Esophagus squamous epithelium (tissue), 5 donors: ENCODE measurements at regions not wholly inside any gene's neighbourhood (a gene's known extent, or its start where the extent isn't known, plus 50 kb on each side); places are given as distances from the start of the nearest gene placed in this dataset.

Experiments used
- DNase-seq: peaks from one replicate; lab custom pipeline; 2025; lab: John Stamatoyannopoulos, UW
- H3K27ac ChIP-seq, 4 donors: fragments of 200-600 bp; sonication (generic); one replicate each; pipeline ENCODE4 v1.5.1; 2016 to 2019; ENCODE audit warnings: mild to moderate bottlenecking in 1 of 4
- H3K27me3 ChIP-seq, 4 donors: fragments of 200-600 bp; sonication (generic); 1 replicate in 3 of 4; 2 replicates in 1 of 4; pipeline versions ENCODE4 v1.5.1 to v1.6.0; 2017 to 2021; ENCODE audit warnings: antibody characterized with exemption in 1 of 4
- H3K36me3 ChIP-seq, 3 donors: fragments of 200-600 bp; sonication (generic); one replicate each; pipeline ENCODE4 v1.5.1; 2016 to 2019
- H3K4me1 ChIP-seq, 3 donors: fragments of 200-600 bp; sonication (generic); one replicate each; pipeline ENCODE4 v1.5.1; 2017 to 2019
- H3K4me3 ChIP-seq, 4 donors: fragments of 200-600 bp; sonication (generic); 1 replicate in 3 of 4; 2 replicates in 1 of 4; pipeline ENCODE4 v1.5.1; 2016 to 2019; ENCODE audit warnings: mild to moderate bottlenecking in 2 of 4, moderate library complexity in 1 of 4
- H3K9me3 ChIP-seq, 3 donors: fragments of 200-600 bp; sonication (generic); one replicate each; pipeline ENCODE4 v1.5.1; 2016 to 2019
- POLR2A ChIP-seq, 4 donors: fragments of 450-650 bp; IDR thresholded peaks; one replicate each; pipeline ENCODE4 v1.6.1; 2017; ENCODE audit warnings: antibody characterized with exemption in 4 of 4, mild to moderate bottlenecking in 4 of 4, moderate library complexity in 3 of 4
- WGBS, 2 donors: methylation state at CpG; one replicate each; pipeline ENCODE4 v1.1.5; 2018; 5-methylcytosine and 5-hydroxymethylcytosine counted together
- intact Hi-C: fragments of 100-400 bp; cut with DNase I; formaldehyde crosslinking; loops from one replicate; pipeline ENCODE4 v1.15.0; 2022
- TF ChIP-seq, protein P1 (sequence below), 6 experiments: fragments of 450-650 bp in 4 of 6; fragments of 200-600 bp in 2 of 6; sonication (generic) in 2 of 6; IDR thresholded peaks; one replicate each; pipeline ENCODE4 v1.5.1; 2016 to 2019; ENCODE audit warnings: antibody characterized with exemption in 6 of 6, mild to moderate bottlenecking in 4 of 6, moderate library complexity in 4 of 6
- donor health status: DM: yes; HTN: yes; CAD: no.

DNA sequence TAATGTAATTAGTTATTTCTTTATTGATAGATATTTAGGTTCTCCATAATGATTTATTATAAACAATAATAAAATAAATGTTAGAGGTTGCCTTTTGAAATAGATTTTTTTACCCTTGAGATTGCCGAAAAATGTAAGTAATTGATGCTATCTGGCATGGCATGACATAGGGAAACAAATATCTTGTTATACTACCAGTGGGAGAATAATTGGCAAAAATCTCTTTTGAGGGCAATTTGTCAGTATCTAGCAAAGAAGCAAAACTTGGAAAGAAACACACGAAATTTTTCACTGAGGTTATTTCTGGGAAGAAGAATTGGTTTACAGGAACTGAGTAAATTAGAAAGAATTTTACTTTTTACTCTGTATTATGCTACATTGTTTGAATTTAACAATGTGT lies 547.2 kb upstream of the SETBP1 start:
- H3K4me1 ChIP-seq, result no peaks in the 10 kb centered on the region
- no peak overlapping the region for H3K27ac ChIP-seq
- DNase-seq, result no peak
- no peak overlapping the region for H3K4me3 ChIP-seq
- H3K27me3 ChIP-seq, result no peaks in the 10 kb centered on the region
- 71 to 72% methylated on average over 2 of the region's 2 CpGs for WGBS, 2 donors
- no peaks in the 10 kb centered on the region for H3K9me3 ChIP-seq
- no peaks in the 10 kb centered on the region for H3K36me3 ChIP-seq
- intact Hi-C loops, result no loop called here
- TF ChIP-seq POLR2A (IDR thresholded peaks at IDR 0.05), result no peak
- TF ChIP-seq, protein P1, sequence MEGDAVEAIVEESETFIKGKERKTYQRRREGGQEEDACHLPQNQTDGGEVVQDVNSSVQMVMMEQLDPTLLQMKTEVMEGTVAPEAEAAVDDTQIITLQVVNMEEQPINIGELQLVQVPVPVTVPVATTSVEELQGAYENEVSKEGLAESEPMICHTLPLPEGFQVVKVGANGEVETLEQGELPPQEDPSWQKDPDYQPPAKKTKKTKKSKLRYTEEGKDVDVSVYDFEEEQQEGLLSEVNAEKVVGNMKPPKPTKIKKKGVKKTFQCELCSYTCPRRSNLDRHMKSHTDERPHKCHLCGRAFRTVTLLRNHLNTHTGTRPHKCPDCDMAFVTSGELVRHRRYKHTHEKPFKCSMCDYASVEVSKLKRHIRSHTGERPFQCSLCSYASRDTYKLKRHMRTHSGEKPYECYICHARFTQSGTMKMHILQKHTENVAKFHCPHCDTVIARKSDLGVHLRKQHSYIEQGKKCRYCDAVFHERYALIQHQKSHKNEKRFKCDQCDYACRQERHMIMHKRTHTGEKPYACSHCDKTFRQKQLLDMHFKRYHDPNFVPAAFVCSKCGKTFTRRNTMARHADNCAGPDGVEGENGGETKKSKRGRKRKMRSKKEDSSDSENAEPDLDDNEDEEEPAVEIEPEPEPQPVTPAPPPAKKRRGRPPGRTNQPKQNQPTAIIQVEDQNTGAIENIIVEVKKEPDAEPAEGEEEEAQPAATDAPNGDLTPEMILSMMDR (IDR thresholded peaks at IDR 0.05), result no peak

DNA sequence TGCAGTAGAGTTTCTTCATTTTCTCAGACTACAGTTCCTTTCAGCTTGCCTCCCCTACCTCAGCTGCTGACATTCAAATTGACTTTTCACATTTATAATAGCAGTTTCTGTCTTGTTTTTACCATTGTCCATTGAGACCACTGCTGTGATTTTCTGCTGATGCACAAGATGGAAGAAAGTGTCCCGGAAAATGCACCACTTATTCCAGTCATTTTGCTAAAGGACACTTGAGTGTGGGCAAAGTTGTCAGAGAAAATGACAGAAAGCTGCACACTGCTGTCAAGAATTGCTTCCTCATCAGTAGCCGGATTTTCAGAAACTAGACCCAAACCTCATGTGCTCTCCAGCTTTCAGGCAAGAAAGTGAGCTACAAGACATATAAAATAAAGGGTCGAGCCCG lies 546.2 kb upstream of the SETBP1 start:
- Histone ChIP-seq H3K9me3 (no peaks in the 10 kb centered on the region), H3K4me3 (no peak overlapping the region), H3K4me1 (no peaks in the 10 kb centered on the region), H3K27me3 (no peaks in the 10 kb centered on the region), H3K36me3 (no peaks in the 10 kb centered on the region), H3K27ac (no peak overlapping the region)
- TF ChIP-seq, protein P1 (IDR thresholded peaks at IDR 0.05), result no peak
- no peak for TF ChIP-seq POLR2A (IDR thresholded peaks at IDR 0.05)
- 74 to 90% methylated on average over 4 of the region's 4 CpGs for WGBS, 2 donors
- no peak for DNase-seq
- intact Hi-C loops, result no loop called here

DNA sequence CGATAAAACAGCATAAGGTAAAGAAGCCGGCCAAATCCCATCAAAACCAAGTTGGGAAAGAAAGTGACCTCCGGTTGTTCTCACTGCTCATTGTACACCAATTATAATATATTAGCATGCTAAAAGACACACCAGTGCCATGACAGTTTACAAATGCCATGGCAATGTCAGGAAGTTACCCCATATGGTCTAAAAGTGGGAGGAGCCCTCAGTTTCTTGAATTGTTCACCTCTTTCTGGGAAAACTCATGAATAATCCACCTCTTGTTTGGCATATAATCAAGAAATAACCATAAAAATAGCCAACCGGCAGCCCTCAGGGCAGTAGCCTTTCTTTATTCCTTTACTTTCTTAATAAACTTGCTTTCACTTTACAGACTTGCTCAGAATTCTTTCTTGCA lies 544.9 kb upstream of the SETBP1 start:
- H3K27me3 ChIP-seq, result no peaks in the 10 kb centered on the region
- no peaks in the 10 kb centered on the region for H3K4me1 ChIP-seq
- H3K4me3 ChIP-seq, result no peak overlapping the region
- H3K9me3 ChIP-seq, result no peaks in the 10 kb centered on the region
- no peak overlapping the region for H3K27ac ChIP-seq
- intact Hi-C loops, result no loop called here
- no peaks in the 10 kb centered on the region for H3K36me3 ChIP-seq
- WGBS, 2 donors, result 93% methylated on average over 4 of the region's 4 CpGs
- DNase-seq, result no peak
- no peak for TF ChIP-seq POLR2A (IDR thresholded peaks at IDR 0.05)
- TF ChIP-seq, protein P1 (IDR thresholded peaks at IDR 0.05), result no peak

- Histone ChIP-seq H3K27ac (no peak overlapping the region), H3K36me3 (no peaks in the 10 kb centered on the region), H3K9me3 (no peaks in the 10 kb centered on the region), H3K4me3 (no peak overlapping the region), H3K27me3 (no peaks in the 10 kb centered on the region), H3K4me1 (no peaks in the 10 kb centered on the region)
- intact Hi-C loops, result no loop called here
- TF ChIP-seq, protein P1 (IDR thresholded peaks at IDR 0.05), result no peak
- TF ChIP-seq POLR2A (IDR thresholded peaks at IDR 0.05), result no peak
- DNase-seq, result no peak
- 91 to 93% methylated on average over 1 of the region's 1 CpG for WGBS, 2 donors
These were observed 544.4 kb upstream of the SETBP1 start for GRCh38 chr18:44136326-44136725.

- Histone ChIP-seq H3K27ac (no peak overlapping the region), H3K27me3 (no peaks in the 10 kb centered on the region), H3K36me3 (no peaks in the 10 kb centered on the region), H3K4me1 (no peaks in the 10 kb centered on the region), H3K9me3 (no peaks in the 10 kb centered on the region), H3K4me3 (no peak overlapping the region)
- TF ChIP-seq, protein P1 (IDR thresholded peaks at IDR 0.05), result no peak
- TF ChIP-seq POLR2A (IDR thresholded peaks at IDR 0.05), result no peak
- no peak for DNase-seq
- intact Hi-C loops, result no loop called here
These were observed 537.6 kb upstream of the SETBP1 start for GRCh38 chr18:44143072-44143471.
